22Rv1 (cell line): ENCODE measurements at regions not wholly inside any gene's neighbourhood (a gene's known extent, or its start where the extent isn't known, plus 50 kb on each side); places are given as distances from the start of the nearest gene placed in this dataset.

Experiments used
- ZFX ChIP-seq: fragments of 450-650 bp; IDR thresholded peaks from 2 replicates; pipeline ENCODE4 v1.6.1; 2017; ENCODE audit warnings: antibody characterized with exemption, borderline replicate concordance
- TF ChIP-seq, protein P1 (sequence below): fragments of 450-650 bp; IDR thresholded peaks from 2 replicates; pipeline ENCODE4 v1.5.1; 2017; ENCODE audit warnings: mild to moderate bottlenecking

- TF ChIP-seq, protein P1, sequence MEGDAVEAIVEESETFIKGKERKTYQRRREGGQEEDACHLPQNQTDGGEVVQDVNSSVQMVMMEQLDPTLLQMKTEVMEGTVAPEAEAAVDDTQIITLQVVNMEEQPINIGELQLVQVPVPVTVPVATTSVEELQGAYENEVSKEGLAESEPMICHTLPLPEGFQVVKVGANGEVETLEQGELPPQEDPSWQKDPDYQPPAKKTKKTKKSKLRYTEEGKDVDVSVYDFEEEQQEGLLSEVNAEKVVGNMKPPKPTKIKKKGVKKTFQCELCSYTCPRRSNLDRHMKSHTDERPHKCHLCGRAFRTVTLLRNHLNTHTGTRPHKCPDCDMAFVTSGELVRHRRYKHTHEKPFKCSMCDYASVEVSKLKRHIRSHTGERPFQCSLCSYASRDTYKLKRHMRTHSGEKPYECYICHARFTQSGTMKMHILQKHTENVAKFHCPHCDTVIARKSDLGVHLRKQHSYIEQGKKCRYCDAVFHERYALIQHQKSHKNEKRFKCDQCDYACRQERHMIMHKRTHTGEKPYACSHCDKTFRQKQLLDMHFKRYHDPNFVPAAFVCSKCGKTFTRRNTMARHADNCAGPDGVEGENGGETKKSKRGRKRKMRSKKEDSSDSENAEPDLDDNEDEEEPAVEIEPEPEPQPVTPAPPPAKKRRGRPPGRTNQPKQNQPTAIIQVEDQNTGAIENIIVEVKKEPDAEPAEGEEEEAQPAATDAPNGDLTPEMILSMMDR: no peak
- TF ChIP-seq ZFX: no peak
These were observed 412.5 kb downstream of the SOX2 start for GRCh38 chr3:182124187-182124586.
